GM10248 (cell line): ENCODE measurements at regions not wholly inside any gene's neighbourhood (a gene's known extent, or its start where the extent isn't known, plus 50 kb on each side); places are given as distances from the start of the nearest gene placed in this dataset.

ENCODE experiments used
- CTCF ChIA-PET: fragments of 300-600 bp; sonication (Branson Sonifier 250); formaldehyde crosslinking; extraction: SDS; loops from one replicate; lab custom pipeline; 2021; ENCODE audit warnings: antibody characterized with exemption; lab: Yijun Ruan, JAX
- POLR2A ChIA-PET: fragments of 350-650 bp; sonication (Branson Sonifier 250); formaldehyde crosslinking; extraction: SDS; loops from one replicate; lab custom pipeline; 2020; ENCODE audit warnings: antibody characterized with exemption; lab: Yijun Ruan, JAX
- DNase-seq: peaks from one replicate; pipeline ENCODE4 v3.0.0; 2012; ENCODE audit errors: extremely low spot score
- CTCF ChIP-seq: IDR thresholded peaks from 2 replicates; pipeline ENCODE4 v1.5.1; 2012; ENCODE audit warnings: mild to moderate bottlenecking, low read depth; ENCODE audit errors: extremely low read depth, missing control alignments, control extremely low read depth

- TF ChIP-seq CTCF: no peak
- ChIA-PET CTCF (no interaction called here), POLR2A (no interaction called here)
- no peak for DNase-seq
Observed at GRCh38 chr5:105961572-105961971, 1709.2 kb downstream of the EFNA5 start.

- ChIA-PET CTCF (interaction anchor here (0.8 kb wide), 1 partner anchor 69 kb away, joined by 3 read pairs; no protein-coding TSS in a partner anchor), POLR2A (no interaction called here)
- no peak for DNase-seq
- no peak for TF ChIP-seq CTCF
Observed at GRCh38 chr5:105956456-105957196, 1714.1 kb downstream of the EFNA5 start.

- ChIA-PET POLR2A (no interaction called here), CTCF (no interaction called here)
- DNase-seq: no peak
- TF ChIP-seq CTCF: no peak
Observed at GRCh38 chr5:105954341-105954740, 1716.4 kb downstream of the EFNA5 start.

- POLR2A ChIA-PET: no interaction called here
- no peak for TF ChIP-seq CTCF
- DNase-seq: no peak
- CTCF ChIA-PET: no interaction called here
Observed at GRCh38 chr5:105953616-105954015, 1717.1 kb downstream of the EFNA5 start.

- no peak for TF ChIP-seq CTCF
- ChIA-PET CTCF (no interaction called here), POLR2A (no interaction called here)
- DNase-seq: no peak
Observed at GRCh38 chr5:105952875-105953274, 1717.9 kb downstream of the EFNA5 start.

- ChIA-PET CTCF (interaction anchor here (1.0 kb wide), 2 partner anchors 8 to 9 kb away, joined by 3 to 4 read pairs; no protein-coding TSS in a partner anchor), POLR2A (no interaction called here)
Observed at GRCh38 chr5:105947461-105947860, 1723.3 kb downstream of the EFNA5 start.

More at GRCh38 chr5:105947461-105947860, 1723.3 kb downstream of the EFNA5 start:
- DNase-seq: no peak
- no peak for TF ChIP-seq CTCF
